HEK293 (cell line): ENCODE measurements at regions not wholly inside any gene's neighbourhood (a gene's known extent, or its start where the extent isn't known, plus 50 kb on each side); places are given as distances from the start of the nearest gene placed in this dataset.
"Not testable (repeated sequence)": the region's sequence is repeated elsewhere in the genome, so short reads cannot be mapped to it uniquely, and the experiment has no call there.

Experiments used
- BCL11A ChIP-seq: fragments of 450-650 bp; formaldehyde crosslinking; IDR thresholded peaks from 2 replicates; pipeline ENCODE4 v1.5.1; 2016; ENCODE audit warnings: low read depth, missing biosample characterization, missing genetic modification characterization
- KLF1 ChIP-seq: fragments of 450-650 bp; formaldehyde crosslinking; IDR thresholded peaks from 2 replicates; pipeline ENCODE4 v1.5.1; 2016; ENCODE audit warnings: missing biosample characterization, missing genetic modification characterization
- MYNN ChIP-seq: fragments of 450-650 bp; formaldehyde crosslinking; IDR thresholded peaks from 2 replicates; pipeline ENCODE4 v1.5.1; 2016; ENCODE audit warnings: missing biosample characterization, missing genetic modification characterization, borderline replicate concordance
- RBAK ChIP-seq: fragments of 450-650 bp; formaldehyde crosslinking; IDR thresholded peaks from 2 replicates; pipeline ENCODE4 v1.5.1; 2016; ENCODE audit warnings: missing biosample characterization, missing genetic modification characterization
- SETDB1 ChIP-seq: IDR thresholded peaks from one replicate; pipeline ENCODE4 v1.6.1; 2017; ENCODE audit warnings: mild to moderate bottlenecking, low read length, moderate library complexity, mixed read lengths; ENCODE audit not compliant: insufficient read length
- TF ChIP-seq, protein P1 (sequence below): fragments of 450-650 bp; formaldehyde crosslinking; IDR thresholded peaks from 2 replicates; pipeline ENCODE4 v1.5.1; 2016; ENCODE audit warnings: missing biosample characterization, missing genetic modification characterization
- TF ChIP-seq, protein P2 (sequence below): fragments of 450-650 bp; formaldehyde crosslinking; IDR thresholded peaks from 2 replicates; pipeline ENCODE4 v1.5.1; 2016; ENCODE audit warnings: missing biosample characterization, missing genetic modification characterization, borderline replicate concordance

DNA sequence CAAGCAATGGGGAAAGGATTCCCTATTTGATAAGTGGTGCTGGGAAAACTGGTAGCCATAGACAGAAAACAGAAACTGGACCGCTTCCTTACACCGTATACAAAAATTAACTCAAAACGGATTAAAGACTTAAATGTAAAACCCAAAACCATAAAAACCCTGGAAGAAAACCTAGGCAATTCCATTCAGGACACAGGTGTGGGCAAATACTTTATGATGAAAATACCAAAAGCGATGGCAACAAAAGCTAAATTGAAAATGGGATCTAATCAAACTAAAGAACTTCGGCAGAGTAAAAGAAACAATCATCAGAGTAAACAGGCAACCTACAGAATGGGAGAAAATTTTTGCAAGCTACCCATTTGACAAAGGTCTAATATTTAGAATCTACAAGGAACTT, 91.1 kb downstream of the VPREB1 start:
- not testable (repeated sequence) for TF ChIP-seq SETDB1; RBAK (tag by site-specific recombination); MYNN (tag by site-specific recombination); BCL11A (tag by site-specific recombination); KLF1 (tag by site-specific recombination)
- TF ChIP-seq, protein P1, sequence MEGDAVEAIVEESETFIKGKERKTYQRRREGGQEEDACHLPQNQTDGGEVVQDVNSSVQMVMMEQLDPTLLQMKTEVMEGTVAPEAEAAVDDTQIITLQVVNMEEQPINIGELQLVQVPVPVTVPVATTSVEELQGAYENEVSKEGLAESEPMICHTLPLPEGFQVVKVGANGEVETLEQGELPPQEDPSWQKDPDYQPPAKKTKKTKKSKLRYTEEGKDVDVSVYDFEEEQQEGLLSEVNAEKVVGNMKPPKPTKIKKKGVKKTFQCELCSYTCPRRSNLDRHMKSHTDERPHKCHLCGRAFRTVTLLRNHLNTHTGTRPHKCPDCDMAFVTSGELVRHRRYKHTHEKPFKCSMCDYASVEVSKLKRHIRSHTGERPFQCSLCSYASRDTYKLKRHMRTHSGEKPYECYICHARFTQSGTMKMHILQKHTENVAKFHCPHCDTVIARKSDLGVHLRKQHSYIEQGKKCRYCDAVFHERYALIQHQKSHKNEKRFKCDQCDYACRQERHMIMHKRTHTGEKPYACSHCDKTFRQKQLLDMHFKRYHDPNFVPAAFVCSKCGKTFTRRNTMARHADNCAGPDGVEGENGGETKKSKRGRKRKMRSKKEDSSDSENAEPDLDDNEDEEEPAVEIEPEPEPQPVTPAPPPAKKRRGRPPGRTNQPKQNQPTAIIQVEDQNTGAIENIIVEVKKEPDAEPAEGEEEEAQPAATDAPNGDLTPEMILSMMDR: not testable (repeated sequence)
- TF ChIP-seq, protein P2, sequence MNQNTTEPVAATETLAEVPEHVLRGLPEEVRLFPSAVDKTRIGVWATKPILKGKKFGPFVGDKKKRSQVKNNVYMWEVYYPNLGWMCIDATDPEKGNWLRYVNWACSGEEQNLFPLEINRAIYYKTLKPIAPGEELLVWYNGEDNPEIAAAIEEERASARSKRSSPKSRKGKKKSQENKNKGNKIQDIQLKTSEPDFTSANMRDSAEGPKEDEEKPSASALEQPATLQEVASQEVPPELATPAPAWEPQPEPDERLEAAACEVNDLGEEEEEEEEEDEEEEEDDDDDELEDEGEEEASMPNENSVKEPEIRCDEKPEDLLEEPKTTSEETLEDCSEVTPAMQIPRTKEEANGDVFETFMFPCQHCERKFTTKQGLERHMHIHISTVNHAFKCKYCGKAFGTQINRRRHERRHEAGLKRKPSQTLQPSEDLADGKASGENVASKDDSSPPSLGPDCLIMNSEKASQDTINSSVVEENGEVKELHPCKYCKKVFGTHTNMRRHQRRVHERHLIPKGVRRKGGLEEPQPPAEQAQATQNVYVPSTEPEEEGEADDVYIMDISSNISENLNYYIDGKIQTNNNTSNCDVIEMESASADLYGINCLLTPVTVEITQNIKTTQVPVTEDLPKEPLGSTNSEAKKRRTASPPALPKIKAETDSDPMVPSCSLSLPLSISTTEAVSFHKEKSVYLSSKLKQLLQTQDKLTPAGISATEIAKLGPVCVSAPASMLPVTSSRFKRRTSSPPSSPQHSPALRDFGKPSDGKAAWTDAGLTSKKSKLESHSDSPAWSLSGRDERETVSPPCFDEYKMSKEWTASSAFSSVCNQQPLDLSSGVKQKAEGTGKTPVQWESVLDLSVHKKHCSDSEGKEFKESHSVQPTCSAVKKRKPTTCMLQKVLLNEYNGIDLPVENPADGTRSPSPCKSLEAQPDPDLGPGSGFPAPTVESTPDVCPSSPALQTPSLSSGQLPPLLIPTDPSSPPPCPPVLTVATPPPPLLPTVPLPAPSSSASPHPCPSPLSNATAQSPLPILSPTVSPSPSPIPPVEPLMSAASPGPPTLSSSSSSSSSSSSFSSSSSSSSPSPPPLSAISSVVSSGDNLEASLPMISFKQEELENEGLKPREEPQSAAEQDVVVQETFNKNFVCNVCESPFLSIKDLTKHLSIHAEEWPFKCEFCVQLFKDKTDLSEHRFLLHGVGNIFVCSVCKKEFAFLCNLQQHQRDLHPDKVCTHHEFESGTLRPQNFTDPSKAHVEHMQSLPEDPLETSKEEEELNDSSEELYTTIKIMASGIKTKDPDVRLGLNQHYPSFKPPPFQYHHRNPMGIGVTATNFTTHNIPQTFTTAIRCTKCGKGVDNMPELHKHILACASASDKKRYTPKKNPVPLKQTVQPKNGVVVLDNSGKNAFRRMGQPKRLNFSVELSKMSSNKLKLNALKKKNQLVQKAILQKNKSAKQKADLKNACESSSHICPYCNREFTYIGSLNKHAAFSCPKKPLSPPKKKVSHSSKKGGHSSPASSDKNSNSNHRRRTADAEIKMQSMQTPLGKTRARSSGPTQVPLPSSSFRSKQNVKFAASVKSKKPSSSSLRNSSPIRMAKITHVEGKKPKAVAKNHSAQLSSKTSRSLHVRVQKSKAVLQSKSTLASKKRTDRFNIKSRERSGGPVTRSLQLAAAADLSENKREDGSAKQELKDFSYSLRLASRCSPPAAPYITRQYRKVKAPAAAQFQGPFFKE (tag by site-specific recombination): not testable (repeated sequence)
